ENCODE measurements at regions not wholly inside any gene's neighbourhood (a gene's known extent, or its start where the extent isn't known, plus 50 kb on each side); places are given as distances from the start of the nearest gene placed in this dataset.

DNA sequence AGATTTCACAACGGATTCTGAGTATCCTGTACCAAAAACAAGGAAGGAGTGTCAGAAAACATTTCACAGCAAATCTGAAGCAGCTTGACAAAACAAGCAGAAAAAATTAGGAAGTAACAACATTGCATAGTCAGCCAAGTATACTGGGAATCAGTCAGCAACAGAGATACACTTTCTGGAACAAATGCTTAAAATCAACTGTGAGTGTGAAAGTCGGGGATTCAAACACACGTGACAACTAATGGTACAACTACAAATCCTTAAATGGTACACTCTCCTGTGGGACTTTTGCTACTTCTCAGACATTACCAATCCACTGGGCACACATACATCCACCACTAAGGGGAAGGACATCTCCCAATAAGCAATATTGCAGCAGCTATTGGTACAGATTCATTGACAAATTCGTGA lies 296.6 kb upstream of the MME start:
- no peak for TF ChIP-seq MXI1 (conservative IDR thresholded peaks at IDR 0.05; ENCODE audit: poor library complexity, severe bottlenecking)
- no peak for TF ChIP-seq EP300 (conservative IDR thresholded peaks at IDR 0.05; ENCODE audit: poor library complexity, severe bottlenecking)

All from neural cell (in vitro differentiated cells).